ENCODE measurements at regions not wholly inside any gene's neighbourhood (a gene's known extent, or its start where the extent isn't known, plus 50 kb on each side); places are given as distances from the start of the nearest gene placed in this dataset.

DNA sequence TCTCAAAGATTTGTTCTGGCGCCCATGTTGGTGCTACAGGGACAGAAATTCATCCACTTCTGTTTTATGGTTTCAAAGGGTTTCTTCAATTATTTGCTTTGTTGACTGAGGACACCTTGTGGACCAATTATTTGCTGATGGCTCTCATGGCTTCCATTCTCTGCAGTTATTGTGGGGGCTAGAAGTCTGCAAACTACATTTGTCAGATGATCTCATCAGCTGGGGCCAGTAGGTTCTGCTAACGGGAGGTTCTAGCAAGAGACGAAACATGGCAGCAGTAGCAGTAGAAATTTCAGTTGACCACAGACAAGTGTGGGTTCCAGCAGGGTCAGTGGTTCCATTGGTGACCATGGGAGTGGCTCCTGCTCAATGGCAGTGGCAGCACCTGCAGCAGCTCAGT is 72.8 kb upstream of the BLCAP start:
- no peak overlapping the region for H3K27ac ChIP-seq (ENCODE audit: low read depth, low read length)
- no peak for DNase-seq (ENCODE audit: low read depth in 4 of 6, low spot score in 6 of 6)
- WGBS (ENCODE audit: insufficient coverage): 46% methylated on average over 2 of the region's 3 CpGs

DNA sequence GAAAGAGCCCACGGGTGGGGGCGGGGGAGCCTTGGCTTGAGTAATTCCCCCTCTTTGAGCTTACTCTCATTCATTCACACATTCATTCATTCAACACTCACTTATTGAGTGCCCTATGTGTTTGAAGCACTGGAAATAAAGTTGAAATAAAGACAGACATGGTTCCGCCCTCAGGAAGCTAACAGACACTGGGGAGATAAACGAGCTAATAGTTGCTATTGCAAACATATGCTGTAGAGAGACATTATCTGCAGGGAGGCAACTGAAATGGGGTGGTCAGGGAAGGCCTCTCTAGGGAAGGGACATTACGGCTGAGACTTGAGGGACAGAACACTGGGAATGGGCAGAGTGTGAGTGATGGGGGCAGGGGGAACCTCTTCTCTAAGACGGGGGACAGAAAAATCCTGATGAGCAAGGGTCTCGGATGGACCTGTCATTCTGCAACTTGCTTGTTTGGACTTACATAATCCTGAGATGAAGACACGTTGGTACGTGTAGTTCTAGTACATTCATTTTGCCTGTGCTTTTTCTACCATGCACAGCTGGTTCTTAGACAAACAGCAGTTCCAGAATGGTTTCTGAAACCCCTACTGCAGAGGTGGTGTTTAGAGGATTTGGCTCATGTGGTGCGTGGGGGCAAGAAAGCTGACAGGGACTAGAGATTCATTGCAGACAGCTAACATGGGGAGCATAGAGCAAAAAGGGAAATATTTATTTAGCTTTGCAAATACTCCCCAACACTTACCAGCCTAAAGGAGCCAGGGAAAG is 71.1 kb upstream of the BLCAP start:
- Histone ChIP-seq H3K27ac (ENCODE audit: low read depth, low read length) (no peak overlapping the region), H3K4me3 (ENCODE audit: low read depth, low read length) (no peak overlapping the region), H3K27me3 (ENCODE audit: control insufficient read depth, insufficient read depth, low read length) (no peaks in the 10 kb centered on the region), H3K4me1 (ENCODE audit: control insufficient read depth, insufficient read depth, low read length) (peaks cover 8% of the 10 kb centered on the region), H3K36me3 (ENCODE audit: control insufficient read depth, insufficient read depth, low read length) (no peaks in the 10 kb centered on the region), H3K9me3 (ENCODE audit: control insufficient read depth, insufficient read depth, low read length) (no peaks in the 10 kb centered on the region)
- 36% methylated on average over 6 of the region's 10 CpGs for WGBS (ENCODE audit: insufficient coverage)
- DNase-seq (ENCODE audit: low read depth in 4 of 6, low spot score in 6 of 6): peak in 2 of 6 donors; percentile 5 to 30

More for the DNA sequence above, 72.8 kb upstream of the BLCAP start:
- H3K36me3 ChIP-seq (ENCODE audit: control insufficient read depth, insufficient read depth, low read length): no peaks in the 10 kb centered on the region
- no peaks in the 10 kb centered on the region for H3K9me3 ChIP-seq (ENCODE audit: control insufficient read depth, insufficient read depth, low read length)
- no peak overlapping the region for H3K4me3 ChIP-seq (ENCODE audit: low read depth, low read length)
- H3K27me3 ChIP-seq (ENCODE audit: control insufficient read depth, insufficient read depth, low read length): no peaks in the 10 kb centered on the region
- peaks cover 8% of the 10 kb centered on the region for H3K4me1 ChIP-seq (ENCODE audit: control insufficient read depth, insufficient read depth, low read length)

DNA sequence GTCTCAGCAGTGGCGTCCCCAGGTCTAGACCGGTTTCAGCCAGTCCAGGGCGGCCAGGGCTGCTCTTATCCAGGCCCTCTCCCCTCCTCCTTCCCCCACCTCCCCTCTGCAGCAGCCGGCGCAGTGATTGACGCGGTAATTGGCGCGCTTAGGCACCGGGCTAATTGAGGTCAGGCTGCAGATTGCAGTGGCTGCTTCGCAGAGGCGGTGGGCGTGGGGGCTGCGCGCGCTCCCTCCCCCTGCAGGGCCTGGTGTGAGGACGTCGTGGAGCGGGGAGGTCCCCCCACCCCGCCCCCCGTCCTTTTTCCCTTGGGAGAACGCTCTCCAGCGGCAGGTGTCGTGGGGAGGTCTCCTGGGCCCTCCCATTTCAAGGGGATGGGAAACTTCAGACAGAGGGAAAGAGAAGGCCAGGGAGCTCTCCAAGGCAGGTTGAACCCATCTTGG is 70.4 kb upstream of the BLCAP start:
- Histone ChIP-seq H3K4me1 (ENCODE audit: control insufficient read depth, insufficient read depth, low read length) (peaks cover 8% of the 10 kb centered on the region), H3K9me3 (ENCODE audit: control insufficient read depth, insufficient read depth, low read length) (no peaks in the 10 kb centered on the region), H3K27me3 (ENCODE audit: control insufficient read depth, insufficient read depth, low read length) (no peaks in the 10 kb centered on the region), H3K4me3 (ENCODE audit: low read depth, low read length) (no peak overlapping the region), H3K36me3 (ENCODE audit: control insufficient read depth, insufficient read depth, low read length) (no peaks in the 10 kb centered on the region), H3K27ac (ENCODE audit: low read depth, low read length) (no peak overlapping the region)
- peak in 2 of 6 donors; percentile 67 to 78 for DNase-seq (ENCODE audit: low read depth in 4 of 6, low spot score in 6 of 6)
- WGBS (ENCODE audit: insufficient coverage): 0% methylated on average over 8 of the region's 24 CpGs

DNA sequence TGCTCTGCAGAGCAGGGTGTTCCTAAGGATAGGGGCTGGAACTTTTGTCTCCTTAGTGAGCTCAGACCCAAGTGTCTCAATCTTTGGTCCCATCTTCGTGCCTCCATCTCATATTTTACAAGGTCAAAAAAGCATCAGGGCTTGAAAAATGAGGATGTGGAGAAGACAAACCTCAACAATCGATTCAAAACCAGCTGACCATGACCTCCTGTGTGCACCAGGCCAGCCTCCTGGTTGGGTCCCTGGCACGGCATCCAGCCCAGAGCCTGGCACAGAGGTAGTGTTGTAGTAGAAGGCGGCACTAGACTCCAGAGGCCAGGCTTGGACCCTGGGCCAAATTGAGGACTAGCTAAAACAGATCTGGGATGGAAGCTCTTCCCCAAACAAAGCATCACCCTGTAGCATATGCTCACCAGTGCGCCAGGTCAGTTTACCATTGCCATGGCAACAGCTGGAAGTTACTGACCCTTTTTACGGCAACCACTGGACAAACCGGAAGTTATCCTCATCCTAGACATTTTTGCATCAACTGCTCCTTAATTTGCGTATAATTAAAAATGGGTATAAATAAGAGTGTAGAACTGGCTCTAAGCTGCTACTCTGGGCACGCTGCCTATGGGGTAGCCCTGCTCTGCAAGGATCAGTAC is 69.3 kb upstream of the BLCAP start:
- no peak overlapping the region for H3K27ac ChIP-seq (ENCODE audit: low read depth, low read length)
- WGBS (ENCODE audit: insufficient coverage): 70% methylated on average over 3 of the region's 9 CpGs
- no peaks in the 10 kb centered on the region for H3K27me3 ChIP-seq (ENCODE audit: control insufficient read depth, insufficient read depth, low read length)

DNA sequence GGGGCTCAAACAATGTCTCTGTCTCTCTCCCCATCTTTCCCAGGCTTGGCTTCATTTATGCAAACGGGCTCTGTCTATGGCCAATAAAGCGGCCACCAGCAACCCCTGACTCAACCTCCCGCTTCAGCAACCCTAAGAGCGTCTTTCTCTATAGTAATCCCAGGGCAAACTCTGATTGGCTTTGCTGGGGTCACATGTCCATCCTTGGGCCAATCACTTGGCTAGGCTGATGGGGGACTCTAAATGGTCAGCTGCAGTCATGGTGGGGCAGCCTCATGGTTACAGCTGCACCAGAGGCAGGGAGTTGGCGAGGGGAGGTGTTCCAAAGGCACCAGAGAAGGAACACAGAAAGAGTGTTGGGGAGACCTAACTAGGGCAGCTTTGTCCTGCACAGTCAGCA is 68.5 kb upstream of the BLCAP start:
- no peaks in the 10 kb centered on the region for H3K9me3 ChIP-seq (ENCODE audit: control insufficient read depth, insufficient read depth, low read length)
- WGBS (ENCODE audit: insufficient coverage): 96% methylated on average over 5 of the region's 5 CpGs
- no peaks in the 10 kb centered on the region for H3K27me3 ChIP-seq (ENCODE audit: control insufficient read depth, insufficient read depth, low read length)

More for the DNA sequence above, 69.3 kb upstream of the BLCAP start:
- Histone ChIP-seq H3K36me3 (ENCODE audit: control insufficient read depth, insufficient read depth, low read length) (no peaks in the 10 kb centered on the region), H3K4me1 (ENCODE audit: control insufficient read depth, insufficient read depth, low read length) (peaks cover 8% of the 10 kb centered on the region), H3K4me3 (ENCODE audit: low read depth, low read length) (no peak overlapping the region), H3K9me3 (ENCODE audit: control insufficient read depth, insufficient read depth, low read length) (no peaks in the 10 kb centered on the region)
- DNase-seq (ENCODE audit: low read depth in 4 of 6, low spot score in 6 of 6): no peak

DNA sequence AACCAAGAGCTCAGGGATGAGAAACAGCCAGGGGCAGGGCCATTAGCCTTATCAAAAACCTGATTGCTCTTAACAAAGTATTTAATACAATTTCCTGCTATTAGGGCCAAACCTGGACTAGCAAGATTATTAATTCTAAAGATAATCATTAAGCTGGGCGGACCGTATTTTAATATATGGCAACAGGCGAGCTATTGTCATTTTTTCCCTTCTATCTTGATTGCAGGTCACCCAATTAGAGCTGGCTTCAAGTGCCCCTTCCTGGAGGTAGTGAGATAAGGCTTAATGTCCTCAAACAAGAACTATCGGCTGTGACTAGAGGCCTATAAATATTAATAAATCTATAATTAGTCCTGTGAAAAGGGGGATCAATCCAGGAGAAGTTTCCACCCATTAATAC is 66.0 kb upstream of the BLCAP start:
- no peak overlapping the region for H3K27ac ChIP-seq (ENCODE audit: low read depth, low read length)
- H3K9me3 ChIP-seq (ENCODE audit: control insufficient read depth, insufficient read depth, low read length): no peaks in the 10 kb centered on the region
- no peaks in the 10 kb centered on the region for H3K36me3 ChIP-seq (ENCODE audit: control insufficient read depth, insufficient read depth, low read length)
- H3K4me1 ChIP-seq (ENCODE audit: control insufficient read depth, insufficient read depth, low read length): peaks cover 8% of the 10 kb centered on the region
- WGBS (ENCODE audit: insufficient coverage): no CpG with 5 or more reads among the region's 4 CpGs
- DNase-seq (ENCODE audit: low read depth in 4 of 6, low spot score in 6 of 6): no peak
- no peaks in the 10 kb centered on the region for H3K27me3 ChIP-seq (ENCODE audit: control insufficient read depth, insufficient read depth, low read length)
- H3K4me3 ChIP-seq (ENCODE audit: low read depth, low read length): no peak overlapping the region

More for the DNA sequence above, 68.5 kb upstream of the BLCAP start:
- DNase-seq (ENCODE audit: low read depth in 4 of 6, low spot score in 6 of 6): no peak
- Histone ChIP-seq H3K4me3 (ENCODE audit: low read depth, low read length) (no peak overlapping the region), H3K36me3 (ENCODE audit: control insufficient read depth, insufficient read depth, low read length) (no peaks in the 10 kb centered on the region), H3K4me1 (ENCODE audit: control insufficient read depth, insufficient read depth, low read length) (peaks cover 8% of the 10 kb centered on the region), H3K27ac (ENCODE audit: low read depth, low read length) (no peak overlapping the region)

DNA sequence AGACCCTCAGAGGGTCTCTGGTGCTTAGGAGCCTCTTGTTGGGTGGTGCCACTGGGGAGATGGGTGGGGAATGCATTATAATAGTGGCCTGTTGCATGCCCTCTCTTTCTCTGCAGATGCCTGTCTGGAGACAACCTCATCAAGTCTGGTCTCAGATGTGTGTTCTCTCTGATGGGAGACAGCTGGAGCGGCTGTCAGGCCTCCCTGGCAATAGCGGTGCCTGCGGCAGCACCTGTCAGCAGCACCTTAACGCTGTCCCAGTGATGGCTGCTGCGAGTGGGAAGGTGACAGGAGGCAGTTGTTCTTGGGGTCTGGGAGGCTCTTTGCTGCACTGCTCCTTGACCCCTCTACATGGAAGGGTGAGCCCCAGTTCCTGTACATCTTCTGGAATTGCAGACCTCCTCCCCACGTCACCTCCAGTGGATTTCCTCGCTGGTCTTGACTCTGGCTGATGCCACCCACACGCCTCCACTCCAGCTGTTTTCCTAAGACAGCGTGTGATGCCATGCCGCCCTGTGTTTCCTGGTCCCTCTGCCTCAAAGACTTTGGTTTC is 63.3 kb upstream of the BLCAP start:
- Histone ChIP-seq H3K4me3 (ENCODE audit: low read depth, low read length) (no peak overlapping the region), H3K4me1 (ENCODE audit: control insufficient read depth, insufficient read depth, low read length) (no peaks in the 10 kb centered on the region), H3K9me3 (ENCODE audit: control insufficient read depth, insufficient read depth, low read length) (no peaks in the 10 kb centered on the region), H3K27ac (ENCODE audit: low read depth, low read length) (no peak overlapping the region), H3K36me3 (ENCODE audit: control insufficient read depth, insufficient read depth, low read length) (no peaks in the 10 kb centered on the region), H3K27me3 (ENCODE audit: control insufficient read depth, insufficient read depth, low read length) (no peaks in the 10 kb centered on the region)
- no peak for DNase-seq (ENCODE audit: low read depth in 4 of 6, low spot score in 6 of 6)
- WGBS (ENCODE audit: insufficient coverage): 86% methylated on average over 6 of the region's 10 CpGs

DNA sequence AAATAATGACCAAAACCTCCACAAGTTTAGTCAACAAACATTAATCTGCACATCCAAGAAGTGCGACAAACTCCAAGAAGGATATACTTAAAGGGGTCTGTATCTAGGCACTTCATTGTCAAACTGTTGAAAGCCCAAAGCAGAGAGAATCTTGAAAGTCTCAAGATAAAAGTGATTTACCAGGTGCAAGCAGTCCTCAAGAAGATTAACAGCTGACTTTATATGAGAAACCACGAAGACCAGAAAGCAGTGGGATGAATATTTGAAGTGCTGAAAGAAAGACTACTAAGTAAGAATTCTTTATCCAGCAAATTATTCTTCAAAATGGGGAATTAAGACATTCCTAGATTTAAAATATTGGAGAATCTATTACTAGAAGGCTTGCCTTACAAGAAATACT is 58.4 kb upstream of the BLCAP start:
- Histone ChIP-seq H3K4me3 (ENCODE audit: low read depth, low read length) (no peak overlapping the region), H3K27me3 (ENCODE audit: control insufficient read depth, insufficient read depth, low read length) (no peaks in the 10 kb centered on the region), H3K4me1 (ENCODE audit: control insufficient read depth, insufficient read depth, low read length) (peaks cover 4% of the 10 kb centered on the region), H3K9me3 (ENCODE audit: control insufficient read depth, insufficient read depth, low read length) (no peaks in the 10 kb centered on the region), H3K36me3 (ENCODE audit: control insufficient read depth, insufficient read depth, low read length) (no peaks in the 10 kb centered on the region), H3K27ac (ENCODE audit: low read depth, low read length) (no peak overlapping the region)
- no peak for DNase-seq (ENCODE audit: low read depth in 4 of 6, low spot score in 6 of 6)
- WGBS (ENCODE audit: insufficient coverage): no CpG with 5 or more reads among the region's 2 CpGs

DNA sequence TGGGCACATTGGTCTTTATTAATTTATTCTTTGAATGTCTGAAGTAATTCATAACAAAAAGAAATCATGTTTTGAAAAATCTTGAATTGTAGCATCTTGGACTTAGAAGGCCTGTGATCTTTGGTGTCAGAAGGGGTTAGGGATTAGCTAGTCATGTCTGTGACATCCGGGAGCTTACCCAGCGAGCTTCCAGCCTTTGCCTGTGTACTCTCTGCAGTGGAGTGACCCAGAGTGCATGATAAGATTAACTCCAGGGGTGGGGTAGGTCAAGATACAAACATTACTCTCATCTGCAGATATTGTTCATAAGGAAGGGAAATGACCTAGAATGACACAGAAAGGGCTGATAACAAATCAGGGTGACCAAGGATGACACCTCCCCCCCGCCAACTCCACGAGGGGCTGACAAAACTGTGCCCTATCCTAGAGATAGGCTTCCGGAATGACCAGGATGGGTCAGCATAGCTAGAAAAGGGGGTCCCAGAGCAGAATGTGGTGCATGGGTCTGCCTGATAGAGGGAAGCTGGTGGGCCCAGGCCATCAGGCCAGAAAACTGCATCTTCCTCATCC is 56.6 kb upstream of the BLCAP start:
- H3K27ac ChIP-seq (ENCODE audit: low read depth, low read length): no peak overlapping the region
- DNase-seq (ENCODE audit: low read depth in 4 of 6, low spot score in 6 of 6): no peak
- peaks cover 4% of the 10 kb centered on the region for H3K4me1 ChIP-seq (ENCODE audit: control insufficient read depth, insufficient read depth, low read length)
- no peaks in the 10 kb centered on the region for H3K9me3 ChIP-seq (ENCODE audit: control insufficient read depth, insufficient read depth, low read length)
- H3K36me3 ChIP-seq (ENCODE audit: control insufficient read depth, insufficient read depth, low read length): no peaks in the 10 kb centered on the region
- no peaks in the 10 kb centered on the region for H3K27me3 ChIP-seq (ENCODE audit: control insufficient read depth, insufficient read depth, low read length)
- no peak overlapping the region for H3K4me3 ChIP-seq (ENCODE audit: low read depth, low read length)
- no CpG with 5 or more reads among the region's 5 CpGs for WGBS (ENCODE audit: insufficient coverage)

Data from spinal cord (tissue), 9 donors.